GM19468 (cell line): ENCODE measurements at regions not wholly inside any gene's neighbourhood (a gene's known extent, or its start where the extent isn't known, plus 50 kb on each side); places are given as distances from the start of the nearest gene placed in this dataset.

ENCODE experiments used
- ATAC-seq: cut with Tn5 transposase; IDR thresholded peaks from one replicate; pipeline ENCODE4 v1.9.1; 2021; ENCODE audit warnings: mild to moderate bottlenecking, moderate library complexity, moderate number of reproducible peaks; ENCODE audit not compliant: unreplicated experiment; ENCODE audit errors: extremely low read depth

- ATAC-seq = no peak
Observed at GRCh38 chr5:118696076-118696475, 292.3 kb downstream of the DTWD2 start.

DNA sequence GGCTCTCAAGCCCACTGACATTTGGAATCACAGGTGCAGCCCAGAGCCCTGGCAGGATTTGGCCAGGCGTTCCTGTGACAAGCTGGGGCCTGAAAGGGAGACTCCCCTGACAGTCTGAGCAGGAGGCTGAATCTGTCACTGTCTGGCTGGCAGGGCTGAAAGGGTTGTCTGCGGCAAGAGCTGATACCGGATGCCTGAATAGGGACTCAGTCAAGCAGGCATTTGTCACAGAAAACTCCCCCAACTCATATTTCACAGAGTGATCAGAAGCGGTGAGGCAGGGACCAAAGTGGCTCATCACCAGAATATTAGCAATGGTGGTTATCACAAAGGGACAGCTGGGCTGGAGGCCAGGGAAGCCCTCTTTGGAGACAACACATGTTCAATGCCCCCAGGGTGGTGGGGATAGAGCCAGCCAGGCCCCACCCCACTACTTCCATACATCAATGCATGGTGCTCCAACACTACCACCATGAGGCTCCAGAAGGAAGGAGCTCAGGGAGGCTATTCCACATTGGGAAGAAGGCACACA is 295.5 kb downstream of the DTWD2 start:
- ATAC-seq = no peak

- no peak for ATAC-seq
Observed at GRCh38 chr5:118687661-118688621, 300.4 kb downstream of the DTWD2 start.

DNA sequence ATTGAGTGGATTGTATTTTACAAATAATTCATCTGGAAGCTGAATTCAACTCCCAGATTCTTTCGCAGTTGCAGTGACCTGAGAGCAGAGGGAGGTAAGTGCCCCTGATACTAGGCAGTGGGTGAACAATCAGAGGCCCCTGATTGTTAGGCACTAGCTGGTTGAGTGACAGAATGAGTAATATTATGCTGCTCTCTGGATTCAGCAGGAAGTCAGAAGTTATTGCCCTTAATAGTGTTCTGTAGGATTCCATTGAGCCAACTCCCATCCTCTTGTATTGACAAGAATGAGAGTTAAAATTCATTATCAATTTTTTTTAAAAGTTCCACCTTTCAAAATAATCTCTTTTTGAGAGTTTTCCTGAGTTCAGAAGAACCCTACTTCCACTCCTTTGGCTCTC is 301.2 kb downstream of the DTWD2 start:
- ATAC-seq = no peak

GRCh38 chr5:118681655-118682054 is 306.7 kb downstream of the DTWD2 start:
- no peak for ATAC-seq

GRCh38 chr5:118679264-118679940 is 308.9 kb downstream of the DTWD2 start:
- ATAC-seq = no peak

DNA sequence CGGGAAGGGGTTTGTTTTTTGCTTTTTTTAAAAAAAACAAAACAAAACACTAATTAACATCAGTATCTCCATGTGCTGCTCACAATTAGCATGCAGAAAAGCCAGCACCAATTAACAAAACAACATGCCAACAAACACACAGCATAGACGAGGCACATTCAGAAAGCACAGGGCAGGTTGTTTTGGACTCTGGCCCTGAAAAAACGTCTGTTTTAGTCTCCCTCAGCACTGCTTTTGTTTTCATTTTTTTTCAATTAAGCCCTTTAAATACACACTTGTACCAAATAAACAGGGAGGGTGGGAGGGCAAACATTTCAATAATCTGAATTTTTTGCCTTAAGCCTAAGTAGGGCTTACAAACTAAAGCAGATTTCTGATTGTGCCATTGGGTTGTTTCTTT is 309.6 kb downstream of the DTWD2 start:
- ATAC-seq = no peak

DNA sequence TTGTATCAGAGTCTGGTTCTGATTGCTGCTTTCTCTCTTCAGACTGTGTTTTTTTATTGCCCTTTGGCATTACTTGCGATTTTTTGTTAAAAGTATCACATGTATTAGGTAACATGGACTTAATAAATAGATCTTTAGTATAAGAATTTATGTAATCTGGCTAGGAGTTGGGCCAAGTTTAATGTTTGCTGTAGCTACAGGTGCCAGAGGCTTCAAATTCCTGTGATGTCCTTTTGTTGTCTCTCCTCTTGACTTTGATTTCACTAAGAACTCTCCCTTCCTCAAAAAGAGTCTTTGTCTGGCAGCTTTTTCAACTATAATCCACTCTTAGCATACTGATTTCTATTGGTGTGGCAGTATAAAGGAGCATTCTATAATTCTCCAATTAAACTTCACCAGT is 313.1 kb downstream of the DTWD2 start:
- ATAC-seq = no peak

- no peak for ATAC-seq
Observed at GRCh38 chr5:118657576-118657975, 330.8 kb downstream of the DTWD2 start.

- ATAC-seq = no peak
Observed at GRCh38 chr5:118653872-118654271, 334.5 kb downstream of the DTWD2 start.

GRCh38 chr5:118653183-118653582 is 335.2 kb downstream of the DTWD2 start:
- ATAC-seq = no peak

- ATAC-seq = no peak
Observed at GRCh38 chr5:118651002-118651401, 337.3 kb downstream of the DTWD2 start.

- no peak for ATAC-seq
Observed at GRCh38 chr5:118647587-118647986, 340.8 kb downstream of the DTWD2 start.

DNA sequence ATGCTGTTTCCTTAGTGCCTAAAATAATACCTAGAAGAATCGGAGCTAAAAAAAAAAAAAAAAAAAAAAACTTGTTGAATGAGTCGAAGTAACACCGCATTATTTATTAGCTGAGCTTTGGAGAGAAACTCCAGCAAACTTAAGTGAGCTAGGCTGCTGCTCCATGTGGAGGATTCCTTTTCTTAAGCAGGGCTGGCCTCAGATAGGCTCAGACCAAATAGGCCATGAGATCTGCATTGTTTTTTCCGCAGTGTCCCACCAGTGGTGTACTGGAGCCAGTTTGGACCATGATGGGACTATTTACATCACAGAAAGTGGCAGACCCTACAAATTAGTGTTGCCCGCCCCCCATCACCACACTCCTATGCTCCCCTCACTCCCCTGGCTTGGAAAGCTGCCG is 341.4 kb downstream of the DTWD2 start:
- no peak for ATAC-seq

- ATAC-seq = no peak
Observed at GRCh38 chr5:118637947-118638670, 350.2 kb downstream of the DTWD2 start.

- ATAC-seq = no peak
Observed at GRCh38 chr5:118628660-118629354, 359.5 kb downstream of the DTWD2 start.

DNA sequence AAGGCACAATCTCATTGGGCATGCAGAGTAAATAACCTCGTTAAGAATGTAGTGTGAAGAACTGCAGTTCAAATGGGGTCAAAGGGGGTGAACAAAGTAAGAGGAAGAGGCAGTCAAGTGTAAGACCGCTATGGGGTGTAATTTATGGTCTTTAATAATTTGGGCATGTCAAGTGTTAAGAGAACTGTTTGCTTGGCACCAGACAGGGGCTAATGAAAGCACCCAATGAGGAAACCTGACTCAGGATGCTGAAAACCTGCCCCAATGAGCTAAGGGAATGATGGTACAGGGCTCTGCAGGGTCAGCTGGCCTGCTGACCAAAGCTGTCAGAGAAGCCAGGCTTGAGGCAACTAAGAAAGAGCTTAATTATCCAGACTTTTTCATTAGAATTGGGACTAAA is 368.1 kb downstream of the DTWD2 start:
- ATAC-seq = no peak

DNA sequence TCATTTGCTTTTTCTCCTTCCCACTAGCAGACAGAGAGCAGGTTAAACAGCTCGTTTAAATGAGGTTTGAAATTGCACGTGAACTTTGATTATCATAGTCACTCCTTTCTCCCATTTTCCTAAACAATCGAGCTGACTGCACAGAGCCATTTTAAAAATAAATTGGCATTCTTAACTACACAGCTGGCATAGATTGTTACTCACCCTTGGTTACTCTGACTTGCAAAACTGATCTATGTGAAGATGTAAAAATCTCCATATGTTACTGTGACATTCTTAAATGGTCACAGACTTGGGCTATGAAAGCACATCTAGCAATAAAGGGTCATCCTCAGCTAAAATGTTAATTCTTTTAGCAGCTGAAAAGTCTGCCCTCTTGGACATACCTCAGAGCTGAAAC is 368.5 kb downstream of the DTWD2 start:
- no peak for ATAC-seq

- ATAC-seq = peak; percentile 50
Observed at GRCh38 chr5:118616281-118616680, 372.1 kb downstream of the DTWD2 start.
